HG02759 (cell line): ENCODE measurements at regions not wholly inside any gene's neighbourhood (a gene's known extent, or its start where the extent isn't known, plus 50 kb on each side); places are given as distances from the start of the nearest gene placed in this dataset.
A peak's percentile ranks its signal among the peaks of the same experiment; 100 is the strongest.

Experiments used
- ATAC-seq: cut with Tn5 transposase; IDR thresholded peaks from one replicate; pipeline ENCODE4 v1.9.1; 2021; ENCODE audit warnings: mild to moderate bottlenecking, moderate library complexity; ENCODE audit not compliant: unreplicated experiment

- ATAC-seq: no peak
These were observed 458.6 kb upstream of the NWD2 start for GRCh38 chr4:36785973-36786372.

GRCh38 chr4:36786519-36786918, 458.0 kb upstream of the NWD2 start:
- ATAC-seq: no peak

GRCh38 chr4:36794716-36795115, 449.8 kb upstream of the NWD2 start:
- no peak for ATAC-seq

DNA sequence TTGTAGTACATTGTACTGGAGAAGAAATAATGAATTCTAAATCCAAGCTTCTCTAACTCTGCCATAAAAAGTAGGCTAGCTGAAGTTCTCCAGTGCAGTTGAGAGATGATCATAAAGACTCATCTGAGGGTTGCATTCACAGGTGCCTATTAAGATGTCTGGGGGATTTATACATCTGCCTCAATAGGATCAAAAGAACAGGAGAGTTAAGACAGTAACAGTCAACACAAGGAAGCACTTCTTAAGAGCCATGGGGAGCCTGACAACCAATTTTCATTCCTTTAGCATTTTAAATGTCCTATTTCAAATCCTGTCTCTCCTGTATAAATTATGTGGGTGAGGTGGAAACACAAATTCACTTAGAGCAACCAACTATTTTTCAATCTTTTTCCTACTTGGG, 432.4 kb upstream of the NWD2 start:
- ATAC-seq: no peak

DNA sequence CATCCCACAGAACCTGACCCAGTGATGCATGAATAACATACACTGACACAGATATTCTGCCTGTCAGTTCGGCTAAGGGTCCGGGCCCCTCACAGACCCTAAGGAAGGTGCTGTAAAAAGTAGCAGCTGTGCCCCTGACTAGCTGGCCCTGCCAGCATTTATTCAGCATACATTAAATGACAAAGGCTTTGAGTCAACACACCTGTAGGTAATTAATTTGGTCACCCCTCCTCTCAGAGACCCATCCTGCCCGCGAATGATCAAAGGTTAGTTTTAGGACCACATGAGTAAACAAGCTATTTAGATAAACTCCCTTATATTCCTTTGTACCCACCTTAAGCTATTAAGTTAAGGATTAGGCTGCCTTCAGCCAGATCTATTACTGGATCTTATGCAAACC, 429.0 kb upstream of the NWD2 start:
- ATAC-seq: no peak

DNA sequence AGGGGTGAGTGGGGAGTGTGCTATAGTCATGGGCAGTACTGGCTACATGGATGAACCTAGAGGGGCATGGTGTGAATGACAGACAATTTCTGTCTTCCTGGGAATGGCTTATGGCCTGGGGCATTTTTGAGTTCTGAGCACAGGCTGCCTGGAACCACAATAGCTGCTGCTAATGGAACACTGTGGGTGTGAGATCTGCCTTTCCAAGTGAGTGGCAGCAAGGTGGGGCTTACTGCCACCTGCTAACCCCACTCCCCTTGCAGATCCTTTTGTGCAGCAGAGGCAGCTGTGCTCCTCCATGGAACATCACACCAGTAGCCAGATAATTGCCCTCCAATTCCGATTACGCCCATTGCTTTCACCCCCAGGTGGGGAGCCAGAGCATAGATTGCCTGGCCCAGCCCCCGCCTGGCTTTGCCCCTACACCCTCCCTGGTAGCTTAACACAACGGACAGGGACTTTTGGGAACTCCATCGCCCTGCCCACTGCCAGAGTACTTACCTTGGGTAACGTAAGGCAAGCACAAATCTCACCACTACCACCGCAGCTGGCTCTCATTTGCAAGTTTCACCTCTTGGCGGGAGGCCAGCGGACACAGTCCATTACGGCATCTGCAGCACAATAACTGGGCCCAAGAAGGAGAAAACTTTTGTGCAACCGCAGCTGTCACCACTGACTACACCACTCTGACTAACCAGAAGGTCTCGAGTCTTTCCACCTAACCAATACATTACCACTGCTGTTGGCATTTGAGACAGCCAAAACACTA, 421.2 kb upstream of the NWD2 start:
- no peak for ATAC-seq

DNA sequence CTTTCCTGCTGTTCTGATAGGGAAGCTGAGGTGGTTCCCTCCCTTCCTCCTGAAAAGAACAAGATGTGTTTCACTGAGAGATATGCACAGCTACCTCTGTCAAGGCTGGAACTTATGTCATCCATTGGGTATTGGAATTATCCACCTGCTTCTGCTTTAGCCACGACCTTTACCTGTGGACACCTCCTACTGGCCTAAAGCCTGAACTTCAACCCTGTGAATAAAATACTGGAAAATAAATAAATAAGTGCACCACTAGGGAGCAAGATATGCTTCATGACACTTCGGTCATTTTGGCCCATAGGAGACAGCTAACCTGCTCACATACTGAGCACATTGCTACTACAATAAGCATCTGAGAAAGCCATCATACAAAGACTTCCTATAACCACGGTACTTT, 419.9 kb upstream of the NWD2 start:
- ATAC-seq: no peak

DNA sequence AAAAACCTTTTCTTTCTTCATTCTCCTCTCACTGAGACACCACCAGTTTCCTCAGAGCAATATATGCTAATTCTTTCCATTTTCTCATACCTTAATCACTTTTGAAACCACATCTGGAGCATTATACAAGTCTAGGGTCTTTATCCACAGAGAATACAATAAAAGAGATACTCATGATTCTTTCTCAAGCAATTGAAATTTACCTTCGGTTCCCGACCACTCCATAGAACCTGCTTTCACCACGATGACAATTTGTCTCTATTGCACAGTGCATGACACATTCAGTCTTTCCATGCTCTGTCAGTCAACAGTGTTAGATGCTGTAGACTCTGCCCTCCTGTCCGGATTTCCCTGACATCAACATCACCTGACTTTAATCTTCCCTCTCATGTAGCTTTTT, 409.3 kb upstream of the NWD2 start:
- ATAC-seq: no peak

- peak; percentile 49 for ATAC-seq
These were observed 402.8 kb upstream of the NWD2 start for GRCh38 chr4:36841583-36842326.

DNA sequence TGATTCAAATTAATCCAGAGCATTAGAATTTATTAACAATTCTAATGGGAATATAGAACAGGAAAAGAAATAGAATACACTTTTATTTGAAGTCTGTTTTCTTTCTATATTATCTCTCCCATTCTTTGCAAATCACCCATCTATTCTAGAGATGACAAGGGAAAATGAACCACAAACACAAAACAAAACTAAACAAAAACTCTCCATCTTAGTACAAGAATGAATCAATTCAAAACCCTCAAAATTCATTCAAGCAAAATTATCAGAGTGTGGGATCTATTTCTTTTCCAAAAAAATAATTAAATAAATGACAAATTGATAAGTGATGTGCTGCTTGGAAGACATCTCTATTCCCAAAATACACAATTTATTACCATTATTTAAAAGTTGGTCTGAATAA, 400.1 kb upstream of the NWD2 start:
- no peak for ATAC-seq

- no peak for ATAC-seq
These were observed 391.7 kb upstream of the NWD2 start for GRCh38 chr4:36852856-36853255.

- ATAC-seq: no peak
These were observed 390.0 kb upstream of the NWD2 start for GRCh38 chr4:36854554-36854953.

DNA sequence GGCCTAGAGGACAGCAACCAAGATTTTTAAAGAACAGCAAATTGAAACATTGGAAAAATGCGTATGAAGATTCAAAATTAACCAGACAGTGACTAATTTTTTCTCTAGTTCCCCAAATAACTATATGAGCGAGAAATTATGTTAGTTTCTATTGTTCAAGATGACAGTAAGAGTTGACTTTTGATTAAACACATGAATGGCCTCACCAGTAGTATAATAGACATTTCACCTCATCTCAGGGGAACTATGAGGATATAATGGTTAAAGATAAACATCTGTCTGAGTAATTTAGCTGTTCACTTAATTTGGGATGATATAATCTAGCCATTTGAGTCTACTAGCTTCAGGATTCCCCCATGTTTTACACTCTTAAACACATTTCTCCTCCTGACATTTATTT, 380.9 kb upstream of the NWD2 start:
- no peak for ATAC-seq

DNA sequence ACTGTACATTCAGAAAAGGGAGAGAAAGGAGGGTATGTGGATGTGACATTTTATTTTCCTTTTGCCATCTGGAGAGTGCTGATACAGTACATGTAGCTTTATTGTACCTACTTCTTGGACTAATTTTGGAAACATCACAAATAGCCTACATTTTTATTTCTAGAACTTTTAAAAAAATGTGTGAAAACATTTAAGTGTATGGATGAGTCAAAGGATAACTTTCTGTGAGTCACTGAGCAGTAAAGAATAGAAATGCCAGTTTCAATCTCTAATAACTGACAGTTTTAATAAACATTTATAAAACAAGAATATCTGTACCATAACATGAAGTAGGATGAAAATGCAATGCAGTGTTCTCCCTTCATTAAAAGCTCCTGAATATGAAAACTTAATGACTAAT, 374.4 kb upstream of the NWD2 start:
- ATAC-seq: no peak

DNA sequence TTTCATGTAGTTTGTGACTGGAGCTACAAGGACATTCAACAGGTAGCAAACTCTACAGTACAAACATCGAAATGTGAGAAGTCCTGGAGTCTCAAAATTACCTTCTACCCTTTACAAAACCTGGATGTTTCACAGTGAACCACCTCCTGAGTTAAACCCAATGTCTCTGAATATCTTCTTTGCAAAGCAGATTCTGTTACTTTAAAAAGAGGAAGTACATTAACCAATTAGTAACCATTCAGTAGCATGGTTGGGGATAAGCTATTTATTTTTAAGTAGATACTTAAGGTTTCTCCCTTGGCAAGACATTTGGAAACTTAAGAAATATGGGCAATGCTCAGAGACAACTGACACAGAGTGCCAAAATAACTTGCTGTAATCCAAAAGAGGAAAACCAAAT, 371.9 kb upstream of the NWD2 start:
- ATAC-seq: no peak

- ATAC-seq: no peak
These were observed 360.4 kb upstream of the NWD2 start for GRCh38 chr4:36884151-36884550.

- ATAC-seq: no peak
These were observed 352.6 kb upstream of the NWD2 start for GRCh38 chr4:36891971-36892370.

DNA sequence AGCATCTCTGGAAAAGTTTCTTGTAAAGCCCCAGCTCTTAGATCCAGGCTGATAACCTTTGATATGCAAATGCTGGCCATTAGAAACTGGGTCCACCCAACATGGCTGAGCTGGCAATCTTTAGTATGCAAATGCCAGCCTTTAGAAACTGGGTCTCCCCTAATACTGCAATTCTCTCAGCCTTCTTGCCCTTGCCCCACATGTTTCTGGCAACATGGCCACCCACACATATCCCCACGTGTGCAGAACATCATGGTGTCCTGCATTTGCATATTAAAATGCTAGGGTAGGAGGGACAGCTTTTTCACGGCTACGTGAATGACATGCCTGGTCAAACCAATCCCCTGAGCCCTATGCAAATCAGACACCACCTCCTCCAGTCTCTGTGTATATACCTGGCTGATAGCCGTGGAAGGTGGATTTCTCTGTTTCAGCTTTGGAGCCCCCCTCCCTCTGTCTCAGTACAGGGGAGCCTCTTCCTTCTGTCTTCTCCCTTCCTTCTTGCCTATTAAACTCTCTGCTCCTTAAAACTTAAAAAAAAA, 344.0 kb upstream of the NWD2 start:
- no peak for ATAC-seq

GRCh38 chr4:36904823-36905222, 339.7 kb upstream of the NWD2 start:
- no peak for ATAC-seq

GRCh38 chr4:36914106-36914505, 330.4 kb upstream of the NWD2 start:
- no peak for ATAC-seq

DNA sequence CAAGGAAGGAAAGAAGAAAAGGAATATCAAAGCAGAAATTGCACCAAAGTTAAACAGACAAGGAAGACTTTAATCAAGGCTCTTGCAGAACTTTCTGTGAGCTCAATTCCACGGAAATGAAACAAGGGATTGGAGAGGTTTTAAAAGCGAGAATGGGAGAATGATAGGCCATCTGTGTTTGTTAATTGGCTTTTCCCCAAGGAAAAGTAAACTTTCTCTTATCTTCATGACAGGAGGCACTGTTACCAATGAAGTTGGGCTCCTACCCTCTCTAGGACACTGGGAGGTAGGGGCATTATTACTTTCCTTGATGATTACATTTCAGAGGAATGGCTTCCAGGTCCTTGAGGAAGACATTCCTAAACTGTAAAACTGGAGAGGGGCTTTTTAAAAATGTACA, 328.8 kb upstream of the NWD2 start:
- ATAC-seq: no peak

- no peak for ATAC-seq
These were observed 327.1 kb upstream of the NWD2 start for GRCh38 chr4:36917413-36917812.
